ENCODE measurements at regions not wholly inside any gene's neighbourhood (a gene's known extent, or its start where the extent isn't known, plus 50 kb on each side); places are given as distances from the start of the nearest gene placed in this dataset.

GRCh38 chr12:30450872-30451271 is 244.8 kb downstream of the IPO8 start:
- DNase-seq (ENCODE audit: low spot score): no peak
- H3K9me2 ChIP-seq (replicated peaks; ENCODE audit: insufficient read depth): no peaks in the 10 kb centered on the region
- no peak overlapping the region for H3K4me3 ChIP-seq
- no peak overlapping the region for H3K4me2 ChIP-seq
- no peaks in the 10 kb centered on the region for H3K27me3 ChIP-seq
- no peak overlapping the region for H2AFZ ChIP-seq
- 92% methylated on average over 2 of the region's 2 CpGs for WGBS (ENCODE audit: low lambda C conversion rate, missing lambda C conversion rate)
- TF ChIP-seq EZH2phosphoT487 (IDR thresholded peaks at IDR 0.05; ENCODE audit: low read depth, severe bottlenecking, unreplicated experiment) (no peak), CTCF (IDR thresholded peaks at IDR 0.05; ENCODE audit: poor library complexity) (no peak), EZH2 (IDR thresholded peaks at IDR 0.05; ENCODE audit: borderline replicate concordance) (no peak)
- no peaks in the 10 kb centered on the region for H4K20me1 ChIP-seq (ENCODE audit: insufficient read depth, poor library complexity, severe bottlenecking)
- peaks cover 7% of the 10 kb centered on the region for H3K9me3 ChIP-seq (ENCODE audit: low read depth)
- H3K4me1 ChIP-seq (ENCODE audit: insufficient read depth): no peaks in the 10 kb centered on the region
- no peak overlapping the region for H3K27ac ChIP-seq
- H3K36me3 ChIP-seq (replicated peaks; ENCODE audit: insufficient read depth, low read depth): no peaks in the 10 kb centered on the region
- H3K79me2 ChIP-seq: no peaks in the 10 kb centered on the region

- Histone ChIP-seq H3K36me3 (replicated peaks; ENCODE audit: insufficient read depth, low read depth) (no peaks in the 10 kb centered on the region), H3K4me1 (ENCODE audit: insufficient read depth) (no peaks in the 10 kb centered on the region), H3K4me3 (no peak overlapping the region), H3K9me2 (replicated peaks; ENCODE audit: insufficient read depth) (no peaks in the 10 kb centered on the region), H3K27me3 (no peaks in the 10 kb centered on the region), H3K4me2 (no peak overlapping the region), H3K27ac (no peak overlapping the region), H3K9me3 (ENCODE audit: low read depth) (peaks cover 7% of the 10 kb centered on the region), H3K79me2 (no peaks in the 10 kb centered on the region), H2AFZ (no peak overlapping the region), H4K20me1 (ENCODE audit: insufficient read depth, poor library complexity, severe bottlenecking) (no peaks in the 10 kb centered on the region)
- DNase-seq (ENCODE audit: low spot score): no peak
- TF ChIP-seq EZH2 (IDR thresholded peaks at IDR 0.05; ENCODE audit: borderline replicate concordance) (no peak), CTCF (IDR thresholded peaks at IDR 0.05; ENCODE audit: poor library complexity) (no peak), EZH2phosphoT487 (IDR thresholded peaks at IDR 0.05; ENCODE audit: low read depth, severe bottlenecking, unreplicated experiment) (no peak)
Measured at GRCh38 chr12:30450226-30450625, 245.4 kb downstream of the IPO8 start.

GRCh38 chr12:30448038-30448437 is 247.6 kb downstream of the IPO8 start:
- no peak overlapping the region for H3K4me2 ChIP-seq

More at GRCh38 chr12:30448038-30448437, 247.6 kb downstream of the IPO8 start:
- H3K27me3 ChIP-seq: no peaks in the 10 kb centered on the region
- H3K4me3 ChIP-seq: no peak overlapping the region
- no peak overlapping the region for H3K27ac ChIP-seq
- H3K4me1 ChIP-seq (ENCODE audit: insufficient read depth): no peaks in the 10 kb centered on the region
- H4K20me1 ChIP-seq (ENCODE audit: insufficient read depth, poor library complexity, severe bottlenecking): no peaks in the 10 kb centered on the region
- H3K9me2 ChIP-seq (replicated peaks; ENCODE audit: insufficient read depth): no peaks in the 10 kb centered on the region
- DNase-seq (ENCODE audit: low spot score): no peak
- H3K36me3 ChIP-seq (replicated peaks; ENCODE audit: insufficient read depth, low read depth): no peaks in the 10 kb centered on the region
- H3K9me3 ChIP-seq (ENCODE audit: low read depth): peaks cover 7% of the 10 kb centered on the region
- no peak overlapping the region for H2AFZ ChIP-seq
- WGBS (ENCODE audit: low lambda C conversion rate, missing lambda C conversion rate): 90% methylated on average over 2 of the region's 2 CpGs
- no peaks in the 10 kb centered on the region for H3K79me2 ChIP-seq
- no peak for TF ChIP-seq CTCF (IDR thresholded peaks at IDR 0.05; ENCODE audit: poor library complexity)
- no peak for TF ChIP-seq EZH2phosphoT487 (IDR thresholded peaks at IDR 0.05; ENCODE audit: low read depth, severe bottlenecking, unreplicated experiment)
- TF ChIP-seq EZH2 (IDR thresholded peaks at IDR 0.05; ENCODE audit: borderline replicate concordance): no peak
